Dermis microvascular lymphatic vessel endothelial cell (primary cell): ENCODE measurements at regions not wholly inside any gene's neighbourhood (a gene's known extent, or its start where the extent isn't known, plus 50 kb on each side); places are given as distances from the start of the nearest gene placed in this dataset.

ENCODE experiments used
- DNase-seq, 2 donors: peaks; one replicate each; pipeline versions ENCODE4 v3.0.0 to v3.0.0-alpha.2; 2010; ENCODE audit warnings: low read depth in 2 of 2

GRCh38 chr3:177300039-177300833 is 103.0 kb upstream of the TBL1XR1 start:
- no peak for DNase-seq

- DNase-seq: no peak
These were observed 103.6 kb upstream of the TBL1XR1 start for GRCh38 chr3:177300842-177301241.

GRCh38 chr3:177306252-177306651 is 109.0 kb upstream of the TBL1XR1 start:
- peak in 1 of 2 donors; percentile 74 for DNase-seq

- DNase-seq: no peak
These were observed 110.1 kb upstream of the TBL1XR1 start for GRCh38 chr3:177307391-177307790.

GRCh38 chr3:177307826-177308225 is 110.5 kb upstream of the TBL1XR1 start:
- DNase-seq: no peak

- DNase-seq: no peak
These were observed 111.0 kb upstream of the TBL1XR1 start for GRCh38 chr3:177308286-177308685.

- no peak for DNase-seq
These were observed 111.6 kb upstream of the TBL1XR1 start for GRCh38 chr3:177308911-177309310.

GRCh38 chr3:177312491-177312890 is 115.2 kb upstream of the TBL1XR1 start:
- DNase-seq: no peak

- DNase-seq: no peak
These were observed 117.6 kb upstream of the TBL1XR1 start for GRCh38 chr3:177314897-177315296.

- no peak for DNase-seq
These were observed 120.0 kb upstream of the TBL1XR1 start for GRCh38 chr3:177317247-177317646.

- DNase-seq: no peak
These were observed 121.3 kb upstream of the TBL1XR1 start for GRCh38 chr3:177318559-177318958.

- peak in 1 of 2 donors; percentile 67 for DNase-seq
These were observed 123.5 kb upstream of the TBL1XR1 start for GRCh38 chr3:177320765-177321247.

GRCh38 chr3:177321819-177322218 is 124.5 kb upstream of the TBL1XR1 start:
- DNase-seq: no peak

GRCh38 chr3:177322881-177323280 is 125.6 kb upstream of the TBL1XR1 start:
- no peak for DNase-seq

- DNase-seq: no peak
These were observed 132.6 kb upstream of the TBL1XR1 start for GRCh38 chr3:177329854-177330253.

- no peak for DNase-seq
These were observed 133.5 kb upstream of the TBL1XR1 start for GRCh38 chr3:177330779-177331178.

- DNase-seq: no peak
These were observed 134.0 kb upstream of the TBL1XR1 start for GRCh38 chr3:177331203-177331835.

GRCh38 chr3:177332955-177333354 is 135.7 kb upstream of the TBL1XR1 start:
- no peak for DNase-seq

- DNase-seq: no peak
These were observed 136.5 kb upstream of the TBL1XR1 start for GRCh38 chr3:177333533-177334520.

GRCh38 chr3:177334803-177335202 is 137.5 kb upstream of the TBL1XR1 start:
- no peak for DNase-seq

- no peak for DNase-seq
These were observed 138.4 kb upstream of the TBL1XR1 start for GRCh38 chr3:177335728-177336127.
